Inflammatory macrophage (primary cell): ENCODE measurements at regions not wholly inside any gene's neighbourhood (a gene's known extent, or its start where the extent isn't known, plus 50 kb on each side); places are given as distances from the start of the nearest gene placed in this dataset.

ENCODE experiments used
- DNase-seq, 2 donors: peaks; one replicate each; pipeline ENCODE4 v3.0.0-alpha.2; 2020 to 2022

DNA sequence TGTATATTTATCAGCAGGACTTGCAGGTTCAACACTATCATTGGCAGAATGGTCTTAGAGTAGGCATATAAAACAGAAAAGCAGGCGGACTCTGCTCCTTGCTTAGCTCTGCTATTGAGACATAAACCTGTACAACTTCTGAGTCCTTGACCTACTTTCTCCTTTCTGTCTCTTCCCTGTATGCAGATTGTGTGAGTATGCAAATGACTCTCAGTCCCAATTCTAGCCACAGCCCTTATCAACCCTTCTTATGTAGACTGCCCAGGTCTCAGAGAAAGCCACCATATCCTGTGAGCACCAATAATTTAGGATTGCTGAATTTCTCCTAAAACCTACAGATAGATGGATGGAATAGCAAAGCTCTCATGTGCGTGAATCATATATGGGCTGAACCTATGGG lies 367.6 kb upstream of the DDI1 start:
- no peak for DNase-seq

DNA sequence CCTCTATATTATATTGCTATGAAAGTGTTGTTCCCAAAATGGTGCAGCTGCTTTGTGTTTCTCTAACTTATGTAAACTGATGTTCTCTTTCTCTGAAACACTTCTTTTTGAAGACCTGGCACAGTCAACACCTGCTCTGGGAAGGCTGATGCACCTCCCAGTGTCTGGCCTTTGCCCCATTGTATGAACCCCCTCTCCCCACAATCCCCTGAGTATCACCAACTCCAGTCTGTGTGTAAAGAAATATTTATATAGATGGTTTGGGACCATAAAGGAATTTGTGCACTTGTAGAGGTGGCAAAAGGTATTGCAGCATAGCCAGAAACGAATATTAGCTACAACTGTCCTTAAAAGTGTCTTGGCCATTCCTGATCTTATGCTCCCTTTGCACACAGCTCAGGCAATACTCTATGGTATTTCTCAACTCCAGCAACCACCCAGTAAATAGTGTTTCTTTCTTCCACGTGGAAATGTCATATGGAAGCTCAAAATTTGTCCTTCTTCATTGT lies 365.2 kb upstream of the DDI1 start:
- DNase-seq: no peak

DNA sequence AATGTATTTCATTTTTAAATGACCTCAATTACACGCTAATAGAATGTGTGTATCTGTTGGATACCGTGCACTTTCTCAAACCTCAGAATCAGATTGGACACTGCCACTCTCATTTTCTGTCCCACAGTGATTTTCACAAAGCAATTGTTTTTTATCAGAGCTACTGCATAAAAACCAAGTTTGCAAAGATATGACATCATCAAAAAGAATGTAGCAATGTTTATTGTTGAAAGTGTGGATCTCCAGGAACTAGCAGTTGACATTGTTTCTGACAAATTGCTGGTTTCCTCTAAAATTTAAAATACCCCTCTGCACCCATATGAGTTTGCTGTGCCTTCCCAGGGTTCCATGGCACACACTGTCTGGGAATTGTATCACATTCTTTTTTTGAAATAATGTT lies 362.7 kb upstream of the DDI1 start:
- no peak for DNase-seq

DNA sequence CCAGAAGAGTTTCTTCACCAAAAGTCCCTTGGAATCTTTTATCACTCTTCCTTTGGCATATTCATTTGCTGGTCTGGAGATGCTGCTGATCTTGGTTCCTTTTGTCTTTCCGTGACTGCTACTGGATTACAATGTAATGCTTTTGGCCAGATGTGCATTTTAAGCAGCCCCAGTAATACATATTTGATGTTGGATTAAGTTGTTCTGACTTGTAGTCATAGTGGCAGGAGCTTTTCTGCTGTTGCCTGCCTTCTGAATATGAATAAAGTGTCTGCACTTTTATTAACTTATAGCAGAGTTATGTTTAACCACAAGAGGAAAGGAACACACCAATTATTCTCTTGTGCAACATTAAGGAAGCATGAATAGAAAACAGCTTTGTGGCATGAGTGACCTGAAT lies 360.0 kb upstream of the DDI1 start:
- DNase-seq: no peak

DNA sequence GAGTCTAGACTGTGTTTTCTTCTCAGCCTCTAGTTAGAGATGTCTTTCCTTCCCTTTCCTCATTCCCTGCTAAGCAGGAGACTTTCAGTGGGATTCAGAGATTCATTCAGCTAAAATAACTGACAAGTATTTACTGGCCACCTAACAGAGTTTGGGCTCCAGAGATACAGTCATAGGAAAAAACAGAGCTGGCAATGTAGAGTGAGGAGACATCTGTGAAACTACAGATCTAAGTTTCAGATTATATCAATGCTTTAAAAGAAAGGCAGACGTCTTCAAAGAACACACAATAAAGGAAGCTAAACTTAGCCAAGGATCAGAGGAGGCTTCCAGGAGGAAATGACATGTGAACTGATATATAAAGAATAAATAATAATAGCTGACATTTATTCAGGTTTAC lies 355.6 kb upstream of the DDI1 start:
- DNase-seq: no peak

DNA sequence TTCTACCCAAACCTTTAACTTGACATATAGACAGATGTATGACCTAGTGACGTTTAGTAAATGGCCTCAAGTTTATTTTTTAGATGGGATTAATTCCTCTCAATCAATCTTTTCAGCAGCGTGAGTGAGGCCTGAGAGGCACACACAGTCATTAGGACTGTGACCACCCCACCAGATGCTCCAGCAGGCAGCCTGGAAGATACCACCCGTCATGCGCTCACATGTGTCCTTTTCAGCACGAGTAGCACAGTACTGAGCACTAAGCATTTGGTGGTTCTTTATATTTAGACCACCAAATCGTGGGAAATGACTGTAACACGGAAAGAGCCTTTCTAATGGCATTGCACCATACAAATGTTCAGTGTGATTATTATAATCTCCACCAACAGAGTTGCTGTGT lies 354.6 kb upstream of the DDI1 start:
- no peak for DNase-seq

DNA sequence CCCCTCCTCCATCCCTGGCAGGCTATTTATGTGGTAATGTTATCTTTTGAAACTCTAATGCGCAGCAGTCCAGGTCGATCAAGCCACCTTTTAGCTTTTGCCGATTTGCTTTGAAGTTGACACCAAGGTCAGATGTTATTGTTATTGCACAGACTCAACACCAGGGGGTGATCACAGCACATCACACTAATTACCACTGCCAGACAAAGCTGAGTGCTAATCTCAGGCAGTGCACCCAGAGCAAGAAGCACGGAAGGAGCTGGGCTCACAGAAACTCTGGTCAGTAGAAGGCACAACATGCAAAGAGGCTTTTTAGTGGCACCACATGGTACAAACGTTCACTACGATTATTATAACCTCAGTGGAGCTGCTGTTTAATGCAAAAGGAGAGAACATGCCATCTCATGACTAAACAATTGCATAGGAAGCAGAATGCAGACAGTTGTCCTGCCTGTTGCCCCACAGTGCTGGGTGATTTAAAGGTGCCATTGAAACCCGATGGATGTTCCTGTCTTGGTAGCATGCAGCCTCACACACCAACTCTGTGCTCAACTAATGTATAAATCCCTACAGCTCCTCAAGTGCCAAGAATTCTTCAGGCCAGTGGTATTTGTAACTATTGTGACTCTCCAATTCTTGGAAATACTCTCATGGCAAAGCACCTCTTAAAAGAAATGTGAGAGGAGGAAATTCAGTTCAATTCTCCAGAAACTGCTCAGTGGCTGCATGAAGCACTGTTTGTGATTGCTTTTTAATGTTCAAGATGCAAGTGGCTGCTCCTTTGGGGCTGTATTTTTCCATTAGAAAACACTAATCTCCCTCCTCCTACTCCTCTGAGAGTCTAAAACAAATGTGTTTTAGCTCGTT lies 353.9 kb upstream of the DDI1 start:
- peak; percentile 53 to 61 for DNase-seq

DNA sequence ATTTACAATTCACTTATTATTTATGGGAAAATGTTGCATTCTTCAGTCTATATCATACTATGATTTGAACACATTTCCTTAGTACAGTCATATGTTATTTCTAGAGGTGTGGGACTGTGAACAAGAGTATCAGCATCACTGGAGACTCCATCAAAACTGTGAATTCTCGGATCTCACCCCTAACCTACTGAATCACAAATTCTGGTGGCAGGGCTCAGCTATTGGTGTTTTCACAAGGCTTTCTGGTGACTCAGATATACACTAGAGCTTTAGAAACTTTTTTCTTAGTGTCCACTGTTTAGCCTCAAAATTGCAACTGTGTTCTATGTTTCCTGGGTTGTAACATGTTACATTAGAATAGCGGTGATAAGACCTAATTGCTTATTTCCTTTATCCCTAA lies 352.9 kb upstream of the DDI1 start:
- no peak for DNase-seq

DNA sequence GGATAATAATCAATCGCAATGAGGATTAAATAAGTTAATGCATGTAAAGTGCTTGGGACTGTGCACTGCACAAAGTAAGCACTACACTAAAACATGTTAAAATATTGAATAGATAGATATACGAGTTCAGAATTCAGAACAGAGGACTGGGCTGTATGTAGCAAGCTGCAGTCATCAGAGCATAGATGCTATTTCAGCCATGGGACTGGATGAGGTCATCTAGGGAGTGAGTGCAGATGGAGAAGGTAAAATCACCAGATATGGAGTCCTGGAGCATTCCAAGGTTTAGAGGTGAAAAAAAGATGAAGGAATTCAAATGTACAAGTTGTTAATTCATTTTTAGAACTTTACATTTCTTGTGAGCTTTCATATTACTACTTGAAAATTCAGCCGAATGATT lies 347.5 kb upstream of the DDI1 start:
- no peak for DNase-seq

DNA sequence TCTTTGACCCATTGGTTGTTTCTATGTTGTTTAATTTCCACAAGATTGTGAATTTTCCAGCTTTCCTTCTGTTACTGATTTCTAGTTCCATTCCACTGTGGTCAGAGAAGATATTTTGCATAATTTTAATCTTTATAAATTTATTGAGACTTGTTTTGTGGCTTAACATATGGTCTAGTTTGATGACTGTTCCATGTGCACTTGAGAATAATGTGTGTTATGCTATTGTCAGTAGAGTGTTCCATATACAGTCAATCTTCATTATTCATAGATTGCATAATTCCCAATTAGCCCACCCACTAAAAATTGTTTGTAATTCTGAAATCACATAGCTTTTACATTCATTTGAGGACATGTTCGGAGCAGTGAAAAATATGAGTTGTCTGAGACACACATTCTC lies 346.1 kb upstream of the DDI1 start:
- no peak for DNase-seq

DNA sequence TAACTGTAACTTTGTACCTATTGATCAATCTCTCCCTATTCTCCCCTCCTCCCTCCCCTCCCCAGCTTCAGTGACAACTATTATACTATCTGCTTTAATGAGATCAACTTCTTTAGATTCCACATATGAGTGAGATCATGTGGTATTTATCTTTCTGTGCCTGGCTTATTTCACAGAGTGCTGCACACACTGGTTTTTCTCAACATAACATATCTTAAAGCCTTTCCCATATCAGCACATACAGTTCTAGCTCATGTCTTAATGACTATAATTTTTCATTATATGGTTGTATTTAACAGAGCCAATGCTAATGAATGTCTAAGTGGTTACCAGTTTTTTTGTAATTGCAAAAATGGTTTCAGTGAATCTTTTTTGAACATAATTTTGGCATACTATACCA lies 340.3 kb upstream of the DDI1 start:
- DNase-seq: no peak

DNA sequence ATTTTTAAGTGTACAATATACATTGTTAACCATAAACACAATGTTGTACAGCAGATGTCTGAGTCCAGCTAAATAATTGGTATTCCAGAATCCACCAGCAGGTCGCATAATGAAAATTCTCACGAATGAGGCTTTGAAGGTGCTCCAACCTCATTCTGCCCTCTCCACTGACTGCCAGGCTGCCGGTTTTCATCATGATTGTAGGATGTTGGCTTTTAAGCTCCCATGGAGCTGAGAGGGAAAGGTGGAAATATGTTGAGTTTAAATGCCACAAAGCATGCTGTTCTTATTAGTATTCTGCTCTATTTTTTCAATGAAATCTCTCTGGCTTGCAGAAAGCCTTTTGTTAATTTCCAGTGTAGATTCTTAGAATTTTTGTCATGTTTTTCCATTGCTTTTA lies 337.2 kb upstream of the DDI1 start:
- no peak for DNase-seq

DNA sequence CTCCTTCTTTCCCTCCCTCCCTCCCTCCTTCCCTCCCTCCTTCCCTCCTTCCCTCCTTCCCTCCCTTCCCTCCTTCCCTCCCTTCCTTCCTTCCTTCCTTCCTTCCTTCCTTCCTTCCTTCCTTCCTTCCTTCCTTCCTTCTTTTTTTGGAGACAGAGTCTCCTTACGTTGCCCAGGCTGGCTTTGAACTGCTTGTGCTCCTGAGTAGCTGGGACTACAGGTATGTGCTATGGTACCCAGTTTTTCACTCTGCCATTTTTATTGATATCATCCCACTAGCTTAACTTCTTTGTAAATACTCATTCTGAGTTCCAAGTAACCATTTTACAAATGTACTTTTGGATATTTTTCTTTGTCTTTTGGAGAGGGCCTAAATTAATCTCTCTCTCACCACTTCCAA lies 336.8 kb upstream of the DDI1 start:
- DNase-seq: no peak

DNA sequence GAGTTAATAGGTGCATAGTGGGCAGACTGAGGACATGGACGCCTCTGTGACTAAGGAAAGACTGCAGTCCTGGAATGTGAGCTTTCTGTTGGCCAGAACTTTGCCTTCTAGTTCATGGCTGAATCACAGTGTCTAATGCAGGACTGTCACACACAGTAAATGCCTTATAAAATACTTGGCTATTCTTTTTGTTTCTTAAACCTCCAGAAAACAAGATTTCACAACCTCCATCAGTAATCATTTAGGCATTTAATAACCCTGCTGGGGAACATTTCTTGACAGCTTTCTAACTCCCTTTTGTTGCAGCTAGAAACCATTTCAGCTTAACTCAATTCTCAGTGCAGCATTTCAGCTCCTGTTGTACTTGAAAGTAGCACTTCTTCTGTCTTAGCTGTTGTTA lies 335.8 kb upstream of the DDI1 start:
- no peak for DNase-seq

DNA sequence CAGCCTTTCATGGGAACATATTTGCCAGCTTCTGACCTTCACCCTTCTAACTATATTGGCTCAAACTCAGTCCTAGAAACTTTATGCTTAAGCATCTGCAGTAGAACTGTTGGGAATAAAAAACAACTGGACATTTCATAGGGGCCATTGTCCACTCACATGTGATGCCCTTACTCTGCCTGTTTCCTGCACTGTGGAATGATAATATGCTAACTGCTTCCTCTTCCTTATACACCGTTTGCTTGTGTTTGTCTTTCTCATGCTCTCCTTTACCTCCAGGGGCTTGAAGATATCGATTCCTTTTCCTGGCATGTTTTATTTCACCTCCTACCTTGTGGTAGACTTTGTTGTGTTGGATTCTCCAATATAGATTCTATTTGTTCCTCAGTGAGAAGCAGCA lies 333.0 kb upstream of the DDI1 start:
- no peak for DNase-seq

DNA sequence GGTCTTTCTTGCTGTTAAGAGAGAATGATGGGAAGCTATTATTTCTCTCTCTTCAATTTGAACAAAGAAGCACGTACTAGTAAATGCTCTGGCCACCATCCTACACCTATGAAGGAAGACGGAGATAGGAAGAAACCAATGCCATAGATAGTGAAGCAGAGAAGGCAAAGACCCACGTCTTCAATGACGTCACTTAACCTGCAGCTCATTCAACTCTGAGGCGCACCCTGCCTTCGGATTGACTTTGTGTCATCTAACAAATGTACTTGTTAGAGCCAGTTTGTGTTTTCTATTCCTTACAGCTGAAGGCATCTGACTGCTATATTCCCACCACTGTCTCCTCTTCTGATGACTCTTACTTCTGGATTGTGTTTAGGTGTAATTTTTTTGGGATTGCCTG lies 332.5 kb upstream of the DDI1 start:
- no peak for DNase-seq

DNA sequence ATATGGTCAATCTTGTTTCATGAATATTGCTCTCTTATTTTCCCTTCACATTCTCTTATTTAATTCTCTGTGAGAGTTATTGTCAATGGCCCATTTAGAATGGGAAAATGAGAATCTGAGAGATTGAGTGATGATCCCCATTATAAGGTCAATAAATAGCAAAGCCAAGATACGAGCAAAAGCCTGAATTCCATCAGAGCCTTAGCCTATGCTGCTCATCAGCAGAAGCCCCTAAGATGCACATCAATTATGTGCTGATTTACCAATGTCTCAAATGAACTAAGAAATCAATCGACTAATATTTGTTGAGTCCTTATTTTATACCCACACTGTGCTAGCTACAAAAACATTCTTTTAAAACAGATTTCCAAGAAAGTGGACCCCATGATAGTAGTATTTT lies 330.8 kb upstream of the DDI1 start:
- no peak for DNase-seq

DNA sequence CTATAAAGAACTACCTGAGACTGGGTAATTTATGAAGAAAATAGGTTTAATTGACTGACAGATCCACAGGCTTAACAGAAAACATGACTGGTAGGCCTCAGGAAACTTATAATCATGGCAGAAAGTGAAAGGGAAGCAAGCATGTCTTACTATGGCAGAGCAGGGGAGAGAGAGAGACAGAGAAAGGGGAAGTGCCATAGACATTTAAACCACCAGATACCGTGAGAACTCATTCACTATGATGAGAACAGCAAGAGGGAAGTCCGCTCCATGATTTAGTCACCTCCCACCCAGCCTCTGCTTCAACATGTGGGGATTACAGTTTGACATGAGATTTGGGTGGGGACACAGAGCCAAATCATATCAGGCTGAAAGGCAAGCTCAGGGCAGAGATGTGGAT lies 327.1 kb upstream of the DDI1 start:
- no peak for DNase-seq

DNA sequence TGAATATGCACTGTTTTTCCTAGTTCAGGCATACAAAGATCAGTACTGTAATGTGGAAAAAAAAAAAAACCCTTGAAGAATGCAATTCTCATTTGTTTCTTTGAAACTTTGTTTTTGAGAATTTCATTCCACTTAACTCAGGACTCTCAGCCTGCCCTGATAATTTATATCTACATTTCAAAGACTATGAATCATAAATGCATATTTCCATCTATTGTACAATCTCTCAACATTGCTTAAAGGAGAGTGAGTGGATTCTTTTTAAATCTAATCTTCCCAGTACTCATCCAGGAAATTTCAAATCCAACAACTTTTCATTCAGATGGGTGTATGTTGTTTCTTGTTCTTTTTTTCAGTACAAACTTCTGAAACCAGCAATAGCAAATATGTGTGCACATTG lies 322.2 kb upstream of the DDI1 start:
- DNase-seq: no peak

DNA sequence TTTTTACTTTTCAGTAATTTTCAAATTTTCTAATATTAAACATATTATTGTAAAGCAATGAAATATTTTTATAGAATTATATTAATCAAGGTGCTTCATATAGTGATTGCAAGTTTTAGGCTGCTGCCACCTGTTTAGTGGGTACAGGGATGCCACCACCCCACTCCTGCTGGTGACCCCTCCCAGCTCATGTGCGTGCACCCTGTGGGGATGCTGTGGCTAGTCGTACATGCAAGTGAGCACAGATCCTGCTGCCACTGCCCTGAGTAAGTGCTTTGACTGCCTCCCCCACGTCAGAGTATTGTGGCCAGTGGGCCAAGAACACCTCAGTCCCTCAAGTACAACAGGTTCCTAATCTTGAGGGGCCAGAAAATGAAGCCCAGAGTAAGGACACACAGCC lies 320.1 kb upstream of the DDI1 start:
- DNase-seq: no peak

DNA sequence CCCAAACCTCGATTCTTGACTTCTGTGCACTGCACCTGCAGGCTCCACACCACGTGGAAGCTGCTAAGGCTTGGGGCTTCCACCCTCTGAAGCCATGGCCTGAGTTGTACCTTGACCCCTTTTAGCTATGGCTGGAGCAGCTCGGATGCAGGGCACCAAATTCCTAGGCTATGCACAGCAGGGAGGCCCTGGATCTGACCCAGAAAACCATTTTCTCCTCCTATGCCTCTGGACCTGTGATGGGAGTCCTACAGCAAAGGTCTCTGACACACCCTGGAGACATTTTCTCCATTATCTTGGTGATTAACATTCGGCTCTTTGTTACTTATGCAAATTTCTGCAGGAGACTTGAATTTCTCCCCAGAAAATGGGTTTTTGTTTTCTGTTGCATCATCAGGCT lies 309.2 kb upstream of the DDI1 start:
- no peak for DNase-seq

DNA sequence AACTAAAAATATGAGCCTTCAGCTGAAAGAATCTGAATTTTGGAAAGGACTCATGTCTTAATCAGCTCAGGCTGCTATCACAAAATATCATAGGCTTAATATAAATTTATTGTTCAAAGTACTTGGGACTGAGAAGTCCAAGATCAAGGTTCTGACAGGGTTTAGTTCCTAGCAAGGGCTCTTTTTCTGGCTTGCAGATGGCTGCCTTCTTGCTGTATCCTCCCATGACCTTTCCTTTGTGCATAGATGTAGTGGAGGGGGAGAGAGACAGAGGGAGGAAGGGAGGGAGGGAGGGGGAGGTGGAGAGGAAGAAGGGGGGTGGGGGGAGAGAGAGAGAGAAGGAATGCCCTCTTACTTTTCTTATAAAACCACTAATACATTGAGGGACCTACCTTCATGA lies 306.8 kb upstream of the DDI1 start:
- DNase-seq: no peak

DNA sequence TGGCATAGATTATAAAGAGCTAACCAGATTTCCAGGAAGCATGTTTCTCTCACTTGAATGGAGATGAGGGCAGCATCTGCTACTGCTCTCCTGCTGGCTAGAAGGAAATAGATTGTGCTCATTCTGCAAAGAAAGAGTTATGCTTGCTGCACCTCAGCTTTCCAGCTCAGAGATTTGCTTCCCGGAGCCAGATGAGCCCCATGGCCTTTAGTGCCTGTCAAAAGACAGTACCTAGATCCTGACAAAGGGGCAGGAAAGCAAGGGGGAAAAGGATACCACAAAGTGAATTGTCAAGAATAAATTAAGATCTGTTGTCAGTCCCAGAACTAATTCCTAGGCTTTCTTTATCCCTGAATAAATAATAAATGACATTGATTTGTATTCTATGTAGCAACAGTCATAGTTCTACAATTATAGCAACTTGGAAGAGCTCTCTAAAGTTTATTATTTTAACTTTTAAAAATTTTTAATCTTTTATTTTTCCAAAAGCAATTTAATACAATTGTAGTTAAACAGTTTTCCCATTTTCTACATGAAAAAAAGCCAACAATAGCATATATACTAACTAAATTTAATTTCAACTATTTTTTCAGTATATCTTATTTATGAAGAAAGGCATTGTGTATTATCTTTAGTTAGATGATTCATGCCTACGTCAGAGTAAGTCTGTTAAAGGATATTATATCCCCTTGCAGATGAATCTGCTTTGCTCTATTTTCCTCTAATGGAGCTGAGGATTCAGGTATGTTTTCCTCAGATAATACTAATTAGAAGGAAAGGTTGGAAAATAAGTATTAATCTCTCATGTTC lies 306.1 kb upstream of the DDI1 start:
- DNase-seq: no peak

DNA sequence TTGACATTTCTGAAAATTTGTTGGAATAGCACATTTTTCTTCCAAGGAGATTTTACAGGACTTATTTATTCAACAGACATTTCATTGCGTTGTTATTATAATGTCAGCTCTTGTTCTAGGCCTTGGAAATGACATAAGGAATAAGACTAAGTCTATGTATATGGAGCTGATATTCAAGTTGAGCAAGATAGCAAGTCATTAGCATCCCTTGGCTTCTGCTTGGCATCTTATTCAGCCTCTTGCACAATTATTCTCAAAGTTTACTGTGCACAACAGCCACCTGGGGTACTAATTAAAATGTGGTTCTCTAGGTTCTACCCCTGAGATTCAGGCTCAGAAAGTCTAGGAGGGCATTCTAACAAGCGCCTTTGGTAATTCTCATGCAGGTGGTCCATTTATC lies 304.8 kb upstream of the DDI1 start:
- DNase-seq: no peak
